Fibroblast of mammary gland (primary cell): ENCODE measurements at regions not wholly inside any gene's neighbourhood (a gene's known extent, or its start where the extent isn't known, plus 50 kb on each side); places are given as distances from the start of the nearest gene placed in this dataset.
A peak's percentile ranks its signal among the peaks of the same experiment; 100 is the strongest.

Experiments used
- DNase-seq: peaks from one replicate; pipeline ENCODE4 v3.0.0-alpha.2; 2010; ENCODE audit warnings: low read depth
- H3K4me3 ChIP-seq: 2 replicates; pipeline ENCODE4 v1.5.1; 2011; ENCODE audit warnings: low read depth, mild to moderate bottlenecking, low read length, moderate library complexity; ENCODE audit not compliant: control insufficient read depth
- CTCF ChIP-seq: conservative IDR thresholded peaks from 2 replicates; pipeline ENCODE4 v1.5.1; 2011; ENCODE audit warnings: low read depth, low read length, inconsistent platforms; ENCODE audit not compliant: control insufficient read depth, insufficient read depth

- no peak overlapping the region for H3K4me3 ChIP-seq
- DNase-seq, result no peak
- no peak for TF ChIP-seq CTCF
These were observed 487.6 kb downstream of the FUT8 start for GRCh38 chr14:65900164-65900563.

GRCh38 chr14:65901595-65901994, 489.1 kb downstream of the FUT8 start:
- TF ChIP-seq CTCF, result no peak
- no peak overlapping the region for H3K4me3 ChIP-seq
- no peak for DNase-seq

- H3K4me3 ChIP-seq, result no peak overlapping the region
- no peak for TF ChIP-seq CTCF
- no peak for DNase-seq
These were observed 492.5 kb downstream of the FUT8 start for GRCh38 chr14:65904988-65905387.

- peak; percentile 11 for DNase-seq
- H3K4me3 ChIP-seq, result no peak overlapping the region
- TF ChIP-seq CTCF, result no peak
These were observed 493.8 kb downstream of the FUT8 start for GRCh38 chr14:65906344-65906743.

GRCh38 chr14:65906948-65907347, 494.4 kb downstream of the FUT8 start:
- no peak for TF ChIP-seq CTCF
- DNase-seq, result no peak
- no peak overlapping the region for H3K4me3 ChIP-seq

- no peak for TF ChIP-seq CTCF
- peak; percentile 68 for DNase-seq
- H3K4me3 ChIP-seq, result no peak overlapping the region
These were observed 497.7 kb downstream of the FUT8 start for GRCh38 chr14:65910108-65910786.

- DNase-seq, result peak; percentile 7
- TF ChIP-seq CTCF, result no peak
These were observed 502.6 kb downstream of the FUT8 start for GRCh38 chr14:65915125-65915524.

More at GRCh38 chr14:65915125-65915524, 502.6 kb downstream of the FUT8 start:
- no peak overlapping the region for H3K4me3 ChIP-seq
